MG63 (cell line): ENCODE measurements at regions not wholly inside any gene's neighbourhood (a gene's known extent, or its start where the extent isn't known, plus 50 kb on each side); places are given as distances from the start of the nearest gene placed in this dataset.
"Not testable (repeated sequence)": the region's sequence is repeated elsewhere in the genome, so short reads cannot be mapped to it uniquely, and the experiment has no call there.

ENCODE experiments used
- DNase-seq: peaks from one replicate; pipeline ENCODE4 v3.0.0-alpha.2; 2020
- H3K27me3 ChIP-seq: fragments of 250-450 bp; sonication (Bioruptor Pico); 2 replicates; pipeline ENCODE4 v1.5.1; 2020; ENCODE audit warnings: mild to moderate bottlenecking, moderate library complexity
- H3K36me3 ChIP-seq: fragments of 250-450 bp; sonication (Bioruptor Pico); 2 replicates; pipeline ENCODE4 v1.5.1; 2020; ENCODE audit warnings: mild to moderate bottlenecking, moderate library complexity
- H3K4me3 ChIP-seq: fragments of 250-450 bp; sonication (Bioruptor Pico); 2 replicates; pipeline ENCODE4 v1.5.1; 2020; ENCODE audit warnings: mild to moderate bottlenecking, moderate library complexity
- H3K9me3 ChIP-seq: fragments of 250-450 bp; sonication (Bioruptor Pico); 2 replicates; pipeline ENCODE4 v1.5.1; 2020; ENCODE audit warnings: mild to moderate bottlenecking, moderate library complexity

- H3K27me3 ChIP-seq, H3K36me3 ChIP-seq, H3K4me3 ChIP-seq, H3K9me3 ChIP-seq: not testable (repeated sequence)
- peak; percentile 21 for DNase-seq
These were observed 178.5 kb downstream of the NPIPB11 start for GRCh38 chr16:29227751-29228663.

DNA sequence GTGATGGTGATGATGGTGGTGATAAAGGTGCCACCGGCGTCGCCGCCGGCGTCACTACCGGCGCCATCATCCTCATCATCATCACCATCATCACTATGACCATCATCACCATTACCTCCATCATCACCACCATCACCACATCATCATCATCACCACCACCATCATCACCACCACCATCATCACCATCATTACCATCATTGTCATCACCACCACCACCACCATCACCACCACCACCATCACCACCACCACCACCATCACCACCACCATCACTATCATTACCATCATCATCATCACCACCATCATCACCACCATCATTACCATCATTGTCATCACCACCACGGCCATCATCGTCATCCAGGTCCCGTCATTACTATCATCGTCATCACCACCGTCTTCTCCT, 179.7 kb downstream of the NPIPB11 start:
- no peaks in the 10 kb centered on the region for H3K9me3 ChIP-seq
- no peak overlapping the region for H3K4me3 ChIP-seq
- no peaks in the 10 kb centered on the region for H3K36me3 ChIP-seq
- no peaks in the 10 kb centered on the region for H3K27me3 ChIP-seq
- DNase-seq, result no peak

DNA sequence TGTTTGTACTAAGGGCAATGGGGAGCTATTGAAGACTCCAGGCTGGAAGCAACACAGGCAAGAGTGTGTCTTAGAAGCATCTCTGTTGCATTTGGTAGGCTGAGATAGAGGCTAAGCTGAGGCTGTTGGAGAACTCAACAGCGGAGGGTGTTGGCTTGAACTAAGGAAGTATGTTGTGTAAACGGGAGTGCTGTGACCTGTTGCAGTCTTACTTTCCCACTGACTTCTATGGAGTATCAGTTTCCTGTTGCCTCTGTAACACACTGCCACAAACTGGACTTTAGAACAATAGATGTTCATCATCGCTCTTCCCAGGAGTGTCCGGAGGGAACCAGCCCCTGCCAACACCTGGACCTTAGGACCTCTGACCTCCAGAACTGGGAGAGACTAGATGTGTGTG, 181.8 kb downstream of the NPIPB11 start:
- H3K9me3 ChIP-seq, H3K36me3 ChIP-seq, H3K4me3 ChIP-seq, H3K27me3 ChIP-seq, DNase-seq: not testable (repeated sequence)

DNA sequence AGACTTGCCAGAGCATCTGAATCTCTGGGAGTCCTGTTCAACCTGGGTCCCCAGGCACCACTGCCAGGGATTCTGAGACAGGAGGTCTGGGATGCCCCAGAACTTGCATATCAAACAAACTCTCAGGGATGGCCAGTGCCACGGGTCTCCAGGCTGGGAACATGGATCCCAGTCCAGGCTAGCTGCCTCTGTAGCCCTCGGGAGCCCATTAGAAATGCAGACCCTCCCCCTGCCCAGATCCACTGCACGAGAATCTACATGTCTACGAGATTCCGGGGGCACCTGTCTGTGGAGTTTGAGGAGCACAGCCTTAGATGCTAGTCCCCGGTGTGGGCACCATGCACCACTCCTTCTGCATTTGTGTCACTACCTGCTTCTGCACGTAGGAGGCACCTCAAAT, 183.9 kb downstream of the NPIPB11 start:
- not testable (repeated sequence) for H3K9me3 ChIP-seq, DNase-seq, H3K27me3 ChIP-seq, H3K4me3 ChIP-seq, H3K36me3 ChIP-seq

DNA sequence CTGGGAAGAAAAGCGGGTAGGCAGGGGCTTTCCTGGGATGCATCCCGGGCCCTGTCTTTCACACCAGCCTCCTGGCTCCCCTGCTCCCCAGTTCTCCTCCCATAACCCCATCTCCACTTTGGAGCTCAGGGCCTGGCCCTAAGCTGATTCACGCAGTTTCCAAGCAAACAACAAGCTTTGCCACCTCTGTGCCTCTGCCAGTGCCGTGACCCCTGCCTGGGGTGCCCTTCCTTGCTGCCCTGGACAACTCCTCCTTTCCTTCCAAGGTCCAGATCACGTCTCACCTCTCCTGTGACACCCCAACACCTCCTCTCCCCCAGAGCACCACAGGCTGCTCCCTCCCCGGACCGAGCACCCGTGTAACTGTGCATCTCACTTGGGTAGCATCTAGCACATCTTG, 184.5 kb downstream of the NPIPB11 start:
- not testable (repeated sequence) for H3K4me3 ChIP-seq, H3K9me3 ChIP-seq, DNase-seq, H3K36me3 ChIP-seq, H3K27me3 ChIP-seq

- not testable (repeated sequence) for H3K4me3 ChIP-seq, H3K36me3 ChIP-seq, DNase-seq, H3K9me3 ChIP-seq, H3K27me3 ChIP-seq
These were observed 185.1 kb downstream of the NPIPB11 start for GRCh38 chr16:29221281-29221955.

- not testable (repeated sequence) for H3K36me3 ChIP-seq, H3K27me3 ChIP-seq, H3K9me3 ChIP-seq
- H3K4me3 ChIP-seq, result 0 out of 2 replicates have a peak overlapping the region, but pooled peaks have one; percentile 8
- peak; percentile 94 for DNase-seq
These were observed 185.8 kb downstream of the NPIPB11 start for GRCh38 chr16:29220647-29221191.

DNA sequence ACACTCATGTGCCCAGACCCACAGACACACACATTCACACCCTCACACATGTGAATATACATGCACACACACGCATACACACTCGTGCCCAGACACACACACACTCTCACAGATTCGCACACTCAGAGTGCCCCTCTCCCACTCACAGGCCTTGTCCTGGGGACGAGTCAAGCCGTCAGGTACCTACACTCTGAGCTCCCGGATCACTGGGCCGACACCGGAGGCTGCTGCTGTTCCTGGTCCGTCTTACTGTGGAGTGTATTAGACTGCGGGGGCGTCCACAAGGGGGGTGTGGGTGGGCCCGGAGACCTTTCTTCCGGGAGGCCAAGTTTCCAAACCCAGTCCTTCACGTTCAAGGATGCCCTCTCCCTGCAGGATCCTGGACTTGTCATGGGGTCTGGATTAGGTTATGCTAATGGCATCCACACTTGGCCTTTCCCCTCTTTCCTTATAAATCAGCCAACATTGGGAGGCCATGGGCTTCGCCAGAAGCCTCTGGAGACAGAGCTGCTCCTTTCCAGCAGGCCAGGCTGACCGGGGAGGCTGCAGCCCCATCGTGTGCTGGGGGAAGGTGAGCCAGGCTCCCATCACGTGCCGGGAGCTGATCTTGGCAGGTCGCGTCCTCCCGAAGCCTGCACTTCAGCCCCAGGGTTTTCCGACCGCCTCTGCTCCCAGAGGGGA, 186.4 kb downstream of the NPIPB11 start:
- not testable (repeated sequence) for H3K36me3 ChIP-seq, H3K9me3 ChIP-seq, H3K27me3 ChIP-seq
- 0 out of 2 replicates have a peak overlapping the region, but pooled peaks have one; percentile 8 for H3K4me3 ChIP-seq
- peak; percentile 60 for DNase-seq

GRCh38 chr16:29219562-29219961, 186.9 kb downstream of the NPIPB11 start:
- DNase-seq, H3K9me3 ChIP-seq, H3K4me3 ChIP-seq, H3K27me3 ChIP-seq, H3K36me3 ChIP-seq: not testable (repeated sequence)

- H3K4me3 ChIP-seq, H3K9me3 ChIP-seq, H3K36me3 ChIP-seq, H3K27me3 ChIP-seq: not testable (repeated sequence)
- DNase-seq, result peak; percentile 12
These were observed 187.9 kb downstream of the NPIPB11 start for GRCh38 chr16:29218649-29219048.

- H3K9me3 ChIP-seq, DNase-seq, H3K4me3 ChIP-seq, H3K36me3 ChIP-seq, H3K27me3 ChIP-seq: not testable (repeated sequence)
These were observed 188.3 kb downstream of the NPIPB11 start for GRCh38 chr16:29218171-29218570.

DNA sequence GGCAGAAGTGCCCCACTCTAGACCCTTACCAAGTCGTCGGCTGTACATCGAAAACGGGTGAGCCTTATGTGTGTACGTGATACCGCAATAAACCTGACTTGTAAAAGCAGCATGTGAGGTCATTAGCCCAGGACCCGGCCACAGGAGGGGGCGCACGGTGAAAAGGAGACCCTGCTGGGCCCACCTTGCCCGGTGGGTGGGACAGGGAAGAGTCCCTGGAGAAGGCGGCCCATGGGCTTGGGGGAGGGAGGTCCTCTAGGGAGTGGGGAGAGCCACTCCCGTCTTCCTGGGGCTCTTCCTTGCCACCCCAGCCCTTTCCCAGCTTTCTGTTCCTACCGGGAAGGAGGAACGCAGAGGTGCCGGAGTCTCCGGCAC, 188.8 kb downstream of the NPIPB11 start:
- not testable (repeated sequence) for H3K9me3 ChIP-seq, DNase-seq, H3K36me3 ChIP-seq, H3K27me3 ChIP-seq, H3K4me3 ChIP-seq

- not testable (repeated sequence) for H3K36me3 ChIP-seq, H3K9me3 ChIP-seq, DNase-seq, H3K4me3 ChIP-seq, H3K27me3 ChIP-seq
These were observed 189.3 kb downstream of the NPIPB11 start for GRCh38 chr16:29217104-29217751.

- not testable (repeated sequence) for DNase-seq, H3K9me3 ChIP-seq, H3K36me3 ChIP-seq, H3K27me3 ChIP-seq, H3K4me3 ChIP-seq
These were observed 192.7 kb downstream of the NPIPB11 start for GRCh38 chr16:29213770-29214169.

- not testable (repeated sequence) for DNase-seq, H3K4me3 ChIP-seq, H3K36me3 ChIP-seq, H3K9me3 ChIP-seq, H3K27me3 ChIP-seq
These were observed 193.3 kb downstream of the NPIPB11 start for GRCh38 chr16:29213251-29213650.

DNA sequence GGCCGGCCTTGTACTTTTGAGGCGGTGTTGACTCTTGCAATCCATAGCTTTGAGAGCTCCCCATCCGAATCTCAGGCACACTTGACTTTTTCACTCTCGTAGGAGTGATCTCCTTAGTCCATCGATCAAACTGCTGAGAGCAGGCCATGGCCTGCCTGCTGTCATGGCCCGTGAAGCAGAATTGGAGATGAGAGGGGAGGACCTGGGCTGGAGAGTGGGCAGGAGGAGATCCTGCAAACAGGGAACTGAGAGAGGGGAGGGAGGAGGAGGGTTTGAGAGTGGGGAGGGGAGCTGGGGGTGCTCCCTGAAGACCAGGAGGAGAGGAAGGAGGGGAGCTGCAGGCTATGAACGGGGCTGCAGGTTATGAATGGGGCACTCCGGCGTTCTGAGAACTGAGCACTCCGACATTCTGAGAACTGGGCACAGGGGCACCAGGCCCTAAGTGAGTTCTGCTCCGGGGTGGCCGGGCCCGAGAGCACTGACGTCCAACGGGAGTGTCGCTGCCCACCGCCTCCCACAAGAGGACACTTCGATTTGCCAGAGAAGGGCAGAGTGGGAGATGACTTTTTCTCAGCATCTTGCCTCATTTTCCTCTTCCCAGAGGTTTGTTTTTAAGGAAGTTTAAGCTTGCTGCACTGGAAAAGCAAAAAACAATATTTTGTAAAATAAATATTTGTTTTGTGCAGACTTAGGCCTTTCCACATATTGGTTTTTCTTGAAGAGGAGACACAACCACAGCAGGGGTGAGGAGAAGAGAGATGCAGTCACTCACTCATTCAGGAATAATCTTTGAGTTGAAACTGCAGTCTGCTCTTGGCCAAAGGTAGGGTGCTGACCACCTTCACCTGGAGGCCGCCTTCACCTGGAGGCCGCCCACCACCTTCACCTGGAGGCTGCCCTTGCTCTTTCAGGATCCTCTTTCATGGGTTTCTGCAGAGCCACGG, 194.2 kb downstream of the NPIPB11 start:
- H3K27me3 ChIP-seq, H3K36me3 ChIP-seq, H3K9me3 ChIP-seq, H3K4me3 ChIP-seq, DNase-seq: not testable (repeated sequence)
